Neuronal stem cell (in vitro differentiated cells): ENCODE measurements at regions not wholly inside any gene's neighbourhood (a gene's known extent, or its start where the extent isn't known, plus 50 kb on each side); places are given as distances from the start of the nearest gene placed in this dataset.

Source experiments
- DNase-seq: peaks from one replicate; pipeline ENCODE4 v3.0.0-alpha.2; 2013; ENCODE audit warnings: low spot score
- H2AFZ ChIP-seq: one replicate; pipeline ENCODE4 v1.6.1; 2013; ENCODE audit warnings: mild to moderate bottlenecking, low read length, inconsistent platforms
- H2AK5ac ChIP-seq: 2 replicates; pipeline ENCODE4 v1.6.1; 2013; ENCODE audit warnings: low read depth, mild to moderate bottlenecking, inconsistent platforms, low read length, moderate library complexity, mixed read lengths
- H2BK120ac ChIP-seq: 2 replicates; pipeline ENCODE4 v1.6.1; 2013; ENCODE audit warnings: low read depth, mild to moderate bottlenecking, inconsistent platforms, low read length, moderate library complexity, mixed read lengths
- H2BK12ac ChIP-seq: one replicate; pipeline ENCODE4 v1.6.1; 2013; ENCODE audit warnings: low read length, inconsistent platforms
- H2BK15ac ChIP-seq: 2 replicates; pipeline ENCODE4 v1.6.1; 2013; ENCODE audit warnings: mild to moderate bottlenecking, low read length, inconsistent platforms, mixed read lengths
- H2BK5ac ChIP-seq: one replicate; pipeline ENCODE4 v1.6.1; 2013; ENCODE audit warnings: inconsistent platforms, mild to moderate bottlenecking, low read length, moderate library complexity
- H3K14ac ChIP-seq: one replicate; pipeline ENCODE4 v1.6.1; 2013; ENCODE audit warnings: low read length, inconsistent platforms
- H3K18ac ChIP-seq: 2 replicates; pipeline ENCODE4 v1.6.1; 2013; ENCODE audit warnings: low read length, inconsistent platforms
- H3K23ac ChIP-seq: 2 replicates; pipeline ENCODE4 v1.6.1; 2013; ENCODE audit warnings: low read depth, mild to moderate bottlenecking, mixed read lengths, low read length, inconsistent platforms; ENCODE audit not compliant: poor library complexity
- H3K27ac ChIP-seq: replicated peaks from 3 replicates; pipeline ENCODE4 v1.5.1; 2013; ENCODE audit warnings: low read length, inconsistent platforms
- H3K27me3 ChIP-seq, 3 experiments: 2 replicates each; pipeline ENCODE4 v1.6.1; 2013; ENCODE audit warnings: low read length in 3 of 3, mild to moderate bottlenecking in 2 of 3, inconsistent platforms in 1 of 3, low read depth in 1 of 3, mixed read lengths in 1 of 3, moderate library complexity in 1 of 3; ENCODE audit not compliant: control insufficient read depth in 3 of 3, insufficient read depth in 3 of 3
- H3K36me3 ChIP-seq, 2 donors: replicated peaks in 1 of 2; 2 replicates each; pipeline ENCODE4 v1.6.1; 2013; ENCODE audit warnings: low read length in 2 of 2; ENCODE audit not compliant: control insufficient read depth in 2 of 2, insufficient read depth in 2 of 2
- H3K4ac ChIP-seq: 2 replicates; pipeline ENCODE4 v1.6.1; 2013; ENCODE audit warnings: inconsistent platforms, mild to moderate bottlenecking, low read length, moderate library complexity
- H3K4me1 ChIP-seq, 2 donors: 1 replicate in 1 of 2; 2 replicates in 1 of 2; pipeline ENCODE4 v1.6.1; 2013; ENCODE audit warnings: low read length in 2 of 2, low read depth in 1 of 2; ENCODE audit not compliant: control insufficient read depth in 2 of 2, insufficient read depth in 1 of 2
- H3K4me2 ChIP-seq: one replicate; pipeline ENCODE4 v1.6.1; 2013; ENCODE audit warnings: mild to moderate bottlenecking, low read length, inconsistent platforms; ENCODE audit not compliant: insufficient read depth, poor library complexity, severe bottlenecking
- H3K4me3 ChIP-seq, 2 donors: 2 replicates each; pipeline ENCODE4 v1.5.1; 2013; ENCODE audit warnings: low read length in 2 of 2, mild to moderate bottlenecking in 2 of 2, inconsistent platforms in 1 of 2, moderate library complexity in 1 of 2
- H3K79me1 ChIP-seq: one replicate; pipeline ENCODE4 v1.6.1; 2013; ENCODE audit warnings: low read depth, mild to moderate bottlenecking, inconsistent platforms, low read length, moderate library complexity
- H3K9ac ChIP-seq: one replicate; pipeline ENCODE4 v1.6.1; 2013; ENCODE audit warnings: mild to moderate bottlenecking, low read depth, low read length, inconsistent platforms; ENCODE audit not compliant: poor library complexity
- H3K9me3 ChIP-seq, 2 donors: replicated peaks in 1 of 2; 2 replicates each; pipeline versions ENCODE3 to v1.6.1; 2013; ENCODE audit warnings: low read length in 2 of 2, mild to moderate bottlenecking in 2 of 2, inconsistent platforms in 1 of 2, low read depth in 1 of 2, mixed read lengths in 1 of 2, moderate library complexity in 1 of 2; ENCODE audit not compliant: control insufficient read depth in 2 of 2, insufficient read depth in 1 of 2
- H4K8ac ChIP-seq: one replicate; pipeline ENCODE4 v1.6.1; 2013; ENCODE audit warnings: low read depth, mild to moderate bottlenecking, inconsistent platforms, low read length, moderate library complexity
- H4K91ac ChIP-seq: one replicate; pipeline ENCODE4 v1.6.1; 2013; ENCODE audit warnings: low read length, low read depth, mild to moderate bottlenecking, inconsistent platforms; ENCODE audit not compliant: poor library complexity
- WGBS, 2 donors: extraction: QIAGEN DNeasy Blood & Tissue Kit; methylation state at CpG; one replicate each; pipeline ENCODE4 v1.1.7; 2013; ENCODE audit warnings: missing lambda C conversion rate in 2 of 2, mixed read lengths in 1 of 2; ENCODE audit not compliant: insufficient read length in 2 of 2, insufficient replicate concordance in 1 of 2; ENCODE audit errors: extremely low coverage in 2 of 2; 5-methylcytosine and 5-hydroxymethylcytosine counted together

GRCh38 chr2:234422273-234422732, 74.6 kb downstream of the ARL4C start:
- Histone ChIP-seq H3K27ac (no peak overlapping the region), H2AFZ (no peak overlapping the region)

GRCh38 chr2:234420408-234420807, 76.5 kb downstream of the ARL4C start:
- no CpG with 5 or more reads among the region's 2 CpGs for WGBS, 2 donors

More at GRCh38 chr2:234422273-234422732, 74.6 kb downstream of the ARL4C start:
- Histone ChIP-seq H3K4me2 (no peak overlapping the region), H2BK12ac (no peak overlapping the region), H3K9me3 (no peaks in the 10 kb centered on the region), H3K4me3 (no peak overlapping the region), H2AK5ac (no peak overlapping the region), H3K9ac (no peak overlapping the region), H3K4ac (no peak overlapping the region), H3K18ac (no peak overlapping the region), H3K14ac (no peak overlapping the region), H3K4me1 (peaks cover 0 to 12% of the 10 kb centered on the region in 2 donors), H4K8ac (no peak overlapping the region), H2BK120ac (no peak overlapping the region), H4K91ac (no peak overlapping the region), H2BK5ac (no peak overlapping the region), H2BK15ac (no peak overlapping the region), H3K79me1 (no peaks in the 10 kb centered on the region), H3K36me3 (no peaks in the 10 kb centered on the region), H3K23ac (no peak overlapping the region), H3K27me3 (no peaks in the 10 kb centered on the region)
- DNase-seq, result no peak
- no CpG with 5 or more reads among the region's 4 CpGs for WGBS, 2 donors

GRCh38 chr2:234419726-234420125, 77.2 kb downstream of the ARL4C start:
- no peaks in the 10 kb centered on the region for H3K9me3 ChIP-seq
- no peaks in the 10 kb centered on the region for H3K36me3 ChIP-seq
- no peak overlapping the region for H3K4ac ChIP-seq
- no peak overlapping the region for H3K4me3 ChIP-seq
- peaks cover 0 to 4% of the 10 kb centered on the region in 2 donors for H3K4me1 ChIP-seq
- no peak overlapping the region for H3K23ac ChIP-seq
- no peak overlapping the region for H3K9ac ChIP-seq
- H2BK12ac ChIP-seq, result no peak overlapping the region
- H3K79me1 ChIP-seq, result no peaks in the 10 kb centered on the region
- H3K14ac ChIP-seq, result no peak overlapping the region
- no peak overlapping the region for H4K8ac ChIP-seq
- no peak for DNase-seq
- H2BK5ac ChIP-seq, result no peak overlapping the region
- H2AFZ ChIP-seq, result no peak overlapping the region
- H2BK120ac ChIP-seq, result no peak overlapping the region
- H2BK15ac ChIP-seq, result no peak overlapping the region
- H3K18ac ChIP-seq, result no peak overlapping the region
- no peak overlapping the region for H3K4me2 ChIP-seq
- no CpG with 5 or more reads among the region's 5 CpGs for WGBS, 2 donors
- no peak overlapping the region for H2AK5ac ChIP-seq
- H4K91ac ChIP-seq, result no peak overlapping the region
- peaks cover 0 to 6% (median 0%) of the 10 kb centered on the region in 3 experiments for H3K27me3 ChIP-seq
- no peak overlapping the region for H3K27ac ChIP-seq

More at GRCh38 chr2:234420408-234420807, 76.5 kb downstream of the ARL4C start:
- Histone ChIP-seq H3K79me1 (no peaks in the 10 kb centered on the region), H4K91ac (no peak overlapping the region), H3K4ac (no peak overlapping the region), H3K36me3 (no peaks in the 10 kb centered on the region), H3K27me3 (peaks cover 0 to 1% (median 0%) of the 10 kb centered on the region in 3 experiments), H3K27ac (peak overlapping the region; percentile 58), H2AFZ (no peak overlapping the region), H2BK15ac (peak overlapping the region; percentile 24), H3K9me3 (no peaks in the 10 kb centered on the region), H3K14ac (no peak overlapping the region), H3K18ac (no peak overlapping the region), H3K9ac (no peak overlapping the region), H2BK120ac (no peak overlapping the region), H3K4me2 (no peak overlapping the region), H2BK5ac (no peak overlapping the region), H2BK12ac (no peak overlapping the region), H3K4me1 (peaks cover 0 to 4% of the 10 kb centered on the region in 2 donors), H3K23ac (no peak overlapping the region), H2AK5ac (no peak overlapping the region), H4K8ac (no peak overlapping the region), H3K4me3 (no peak overlapping the region)
- DNase-seq, result no peak

GRCh38 chr2:234415706-234416105, 81.2 kb downstream of the ARL4C start:
- peaks cover under 1 to 10% of the 10 kb centered on the region in 2 donors for H3K4me1 ChIP-seq
- H3K36me3 ChIP-seq, result no peaks in the 10 kb centered on the region
- H2BK120ac ChIP-seq, result no peak overlapping the region
- H4K8ac ChIP-seq, result no peak overlapping the region
- no peak overlapping the region for H3K4me3 ChIP-seq
- H3K18ac ChIP-seq, result no peak overlapping the region
- no peak overlapping the region for H3K4me2 ChIP-seq
- H3K14ac ChIP-seq, result no peak overlapping the region
- peaks cover 0 to 6% (median 0%) of the 10 kb centered on the region in 3 experiments for H3K27me3 ChIP-seq
- H3K23ac ChIP-seq, result no peak overlapping the region
- no peak overlapping the region for H2BK5ac ChIP-seq
- no peak for DNase-seq
- no peak overlapping the region for H2AFZ ChIP-seq
- H2AK5ac ChIP-seq, result no peak overlapping the region
- H3K79me1 ChIP-seq, result no peaks in the 10 kb centered on the region
- no peak overlapping the region for H2BK15ac ChIP-seq
- H3K9me3 ChIP-seq, result no peaks in the 10 kb centered on the region
- H2BK12ac ChIP-seq, result no peak overlapping the region
- H4K91ac ChIP-seq, result no peak overlapping the region
- no peak overlapping the region for H3K9ac ChIP-seq
- no CpG with 5 or more reads among the region's 4 CpGs for WGBS, 2 donors
- no peak overlapping the region for H3K4ac ChIP-seq
- H3K27ac ChIP-seq, result no peak overlapping the region
